Uterus (tissue), 3 donors: ENCODE measurements at regions not wholly inside any gene's neighbourhood (a gene's known extent, or its start where the extent isn't known, plus 50 kb on each side); places are given as distances from the start of the nearest gene placed in this dataset.

ENCODE experiments used
- DNase-seq, 2 donors: peaks; one replicate each; pipeline ENCODE4 v3.0.0-alpha.2; 2019 to 2020
- H3K27ac ChIP-seq, 2 donors: fragments of 200-600 bp; sonication (generic); 1 replicate in 1 of 2; 2 replicates in 1 of 2; pipeline ENCODE4 v1.5.1; 2016 to 2018
- H3K27me3 ChIP-seq, 2 donors: fragments of 200-600 bp; sonication (generic); one replicate each; pipeline ENCODE4 v1.5.1; 2018 to 2019; ENCODE audit warnings: control low read depth in 1 of 2
- H3K36me3 ChIP-seq, 2 donors: fragments of 200-600 bp; sonication (generic); one replicate each; pipeline ENCODE4 v1.5.1; 2019; ENCODE audit warnings: control low read depth in 1 of 2
- H3K4me1 ChIP-seq, 2 donors: fragments of 200-600 bp; sonication (generic); one replicate each; pipeline ENCODE4 v1.5.1; 2018 to 2019; ENCODE audit warnings: control low read depth in 1 of 2
- H3K4me3 ChIP-seq, 2 donors: fragments of 200-600 bp; sonication (generic); 1 replicate in 1 of 2; 2 replicates in 1 of 2; pipeline ENCODE4 v1.5.1; 2018 to 2019; ENCODE audit warnings: mild to moderate bottlenecking in 1 of 2
- H3K9me3 ChIP-seq, 2 donors: fragments of 200-600 bp; sonication (generic); one replicate each; pipeline ENCODE4 v1.5.1; 2019; ENCODE audit warnings: control low read depth in 1 of 2
- CTCF ChIP-seq, 4 experiments: fragments of 200-600 bp in 2 of 4; fragments of 450-650 bp in 2 of 4; sonication (generic) in 2 of 4; IDR thresholded peaks; one replicate each; pipeline ENCODE4 v1.5.1; 2016 to 2019; ENCODE audit warnings: antibody characterized with exemption in 4 of 4, mild to moderate bottlenecking in 2 of 4, moderate library complexity in 1 of 4
- POLR2A ChIP-seq, 2 donors: fragments of 450-650 bp; IDR thresholded peaks; one replicate each; pipeline ENCODE4 v1.6.1; 2016; ENCODE audit warnings: antibody characterized with exemption in 2 of 2, mild to moderate bottlenecking in 1 of 2, moderate library complexity in 1 of 2
- intact Hi-C: fragments of 100-400 bp; cut with DNase I; formaldehyde crosslinking; loops from one replicate; pipeline ENCODE4 v1.15.1; 2023; ENCODE audit warnings: low total_unique reads
- donor health status: DM: yes; HTN: yes; CAD: no.

DNA sequence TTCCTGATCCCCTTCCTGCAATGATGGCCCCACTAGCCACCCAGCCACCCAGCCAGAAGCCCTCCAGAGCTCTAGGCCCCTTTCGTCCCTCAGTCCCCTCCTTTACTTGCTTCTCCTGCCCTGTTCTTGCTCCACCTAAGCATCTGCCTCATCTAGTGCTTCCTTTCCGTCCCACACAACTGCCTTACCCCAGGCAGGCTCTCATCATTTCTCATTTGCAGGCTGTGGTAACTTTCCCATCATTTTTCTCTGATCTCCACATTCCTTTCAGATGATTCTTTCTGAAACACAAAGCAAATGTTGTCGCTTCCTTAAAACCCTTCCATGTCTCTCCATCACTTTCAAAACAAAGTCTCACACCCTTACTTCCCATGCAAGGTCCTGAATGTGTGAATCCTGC lies 459.8 kb downstream of the METTL4 start:
- H3K27me3 ChIP-seq = no peaks in the 10 kb centered on the region
- no peak for DNase-seq
- no peak overlapping the region for H3K4me3 ChIP-seq
- no peaks in the 10 kb centered on the region for H3K9me3 ChIP-seq
- H3K27ac ChIP-seq = no peak overlapping the region
- no peaks in the 10 kb centered on the region for H3K4me1 ChIP-seq
- intact Hi-C loops = no loop called here
- TF ChIP-seq CTCF (IDR thresholded peaks at IDR 0.05) (no peak), POLR2A (IDR thresholded peaks at IDR 0.05) (no peak)
- no peaks in the 10 kb centered on the region for H3K36me3 ChIP-seq

DNA sequence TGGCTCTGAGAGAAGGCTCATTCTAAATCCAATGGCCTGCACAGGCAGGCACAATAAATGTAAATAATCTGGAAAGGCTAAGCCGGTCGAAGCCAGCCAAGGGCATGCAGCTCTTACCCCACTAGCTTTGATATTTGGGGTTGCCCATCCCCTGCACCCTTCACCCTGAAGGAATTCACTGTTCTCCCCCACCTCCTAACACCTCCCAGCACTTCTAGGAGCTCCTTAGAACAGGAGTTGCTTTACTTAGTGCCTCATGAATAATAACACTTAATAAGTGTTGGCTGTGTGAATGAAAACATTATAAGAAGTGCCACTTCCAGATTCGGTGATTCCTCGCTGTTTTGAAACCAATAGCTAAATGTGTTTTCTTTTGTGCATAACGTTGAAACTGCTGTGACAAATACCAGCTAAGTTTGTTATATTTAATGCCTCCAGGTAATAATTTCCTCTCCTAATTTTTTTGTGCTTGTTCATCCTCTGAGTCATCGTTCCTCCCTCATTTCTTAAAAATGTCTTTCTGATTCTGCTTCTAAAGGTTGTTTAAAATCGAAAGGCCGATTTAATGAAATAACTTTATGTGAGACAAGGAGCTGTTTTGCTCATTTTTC lies 458.8 kb downstream of the METTL4 start:
- Histone ChIP-seq H3K4me3 (no peak overlapping the region), H3K27me3 (no peaks in the 10 kb centered on the region), H3K9me3 (no peaks in the 10 kb centered on the region), H3K4me1 (no peaks in the 10 kb centered on the region), H3K36me3 (no peaks in the 10 kb centered on the region), H3K27ac (no peak overlapping the region)
- intact Hi-C loops = no loop called here
- DNase-seq = no peak
- TF ChIP-seq CTCF (IDR thresholded peaks at IDR 0.05) (no peak), POLR2A (IDR thresholded peaks at IDR 0.05) (no peak)

DNA sequence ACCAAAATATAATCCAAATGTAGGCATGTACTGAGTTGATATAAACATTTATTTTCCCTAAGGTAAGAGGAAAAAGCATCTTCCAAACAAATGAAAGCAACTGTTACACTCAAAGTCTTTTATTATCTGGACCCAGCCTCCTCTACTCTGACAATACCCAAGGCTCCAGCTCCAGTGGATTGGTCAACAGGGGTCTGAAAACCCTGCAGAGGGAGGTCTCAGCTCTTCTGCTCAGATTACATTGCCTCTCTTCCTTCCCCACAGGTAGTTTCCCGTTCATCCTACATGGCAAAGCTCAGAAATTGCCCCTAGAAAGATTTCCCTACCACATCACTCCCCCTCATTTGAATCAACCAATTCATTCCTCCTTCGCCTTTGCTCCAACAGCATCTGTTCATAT lies 457.0 kb downstream of the METTL4 start:
- intact Hi-C loops = no loop called here
- no peak for TF ChIP-seq CTCF (IDR thresholded peaks at IDR 0.05)
- TF ChIP-seq POLR2A (IDR thresholded peaks at IDR 0.05) = no peak
- no peaks in the 10 kb centered on the region for H3K36me3 ChIP-seq

DNA sequence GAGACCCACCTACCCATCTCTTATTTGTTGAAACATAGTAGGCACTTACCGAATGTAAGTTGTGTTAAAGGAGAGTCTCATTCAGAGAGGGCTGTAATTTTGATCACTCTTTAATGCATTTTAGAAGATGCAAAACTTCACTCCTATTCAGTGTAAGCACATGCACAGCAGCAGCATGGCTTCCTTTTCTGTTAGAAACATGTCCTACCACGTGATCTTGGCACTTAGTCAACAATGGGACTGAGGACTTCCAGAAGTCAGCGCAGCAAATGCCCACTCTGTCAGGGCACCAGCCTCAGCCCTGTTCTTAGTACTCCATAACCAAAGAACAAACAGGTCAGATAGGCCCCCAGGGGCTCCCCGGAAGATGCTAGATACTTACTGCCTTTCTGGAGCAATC lies 456.5 kb downstream of the METTL4 start:
- TF ChIP-seq POLR2A (IDR thresholded peaks at IDR 0.05) (no peak), CTCF (IDR thresholded peaks at IDR 0.05) (no peak)
- H3K4me1 ChIP-seq = no peaks in the 10 kb centered on the region

More for the DNA sequence above, 457.0 kb downstream of the METTL4 start:
- Histone ChIP-seq H3K9me3 (no peaks in the 10 kb centered on the region), H3K4me1 (no peaks in the 10 kb centered on the region), H3K27me3 (no peaks in the 10 kb centered on the region), H3K4me3 (no peak overlapping the region), H3K27ac (no peak overlapping the region)
- DNase-seq = no peak

GRCh38 chr18:2121224-2121623 lies 450.1 kb downstream of the METTL4 start:
- TF ChIP-seq CTCF (IDR thresholded peaks at IDR 0.05) (no peak), POLR2A (IDR thresholded peaks at IDR 0.05) (no peak)
- no peak for DNase-seq
- intact Hi-C loops = no loop called here

More for the DNA sequence above, 456.5 kb downstream of the METTL4 start:
- intact Hi-C loops = no loop called here
- Histone ChIP-seq H3K36me3 (no peaks in the 10 kb centered on the region), H3K9me3 (no peaks in the 10 kb centered on the region), H3K4me3 (no peak overlapping the region), H3K27me3 (no peaks in the 10 kb centered on the region), H3K27ac (no peak overlapping the region)
- DNase-seq = no peak

More at GRCh38 chr18:2121224-2121623, 450.1 kb downstream of the METTL4 start:
- no peak overlapping the region for H3K4me3 ChIP-seq
- H3K27me3 ChIP-seq = no peaks in the 10 kb centered on the region
- no peaks in the 10 kb centered on the region for H3K9me3 ChIP-seq
- no peaks in the 10 kb centered on the region for H3K4me1 ChIP-seq
- H3K36me3 ChIP-seq = no peaks in the 10 kb centered on the region
- H3K27ac ChIP-seq = no peak overlapping the region
